ENCODE measurements at regions not wholly inside any gene's neighbourhood (a gene's known extent, or its start where the extent isn't known, plus 50 kb on each side); places are given as distances from the start of the nearest gene placed in this dataset.
A peak's percentile ranks its signal among the peaks of the same experiment; 100 is the strongest.
"Not testable (repeated sequence)": the region's sequence is repeated elsewhere in the genome, so short reads cannot be mapped to it uniquely, and the experiment has no call there.

DNA sequence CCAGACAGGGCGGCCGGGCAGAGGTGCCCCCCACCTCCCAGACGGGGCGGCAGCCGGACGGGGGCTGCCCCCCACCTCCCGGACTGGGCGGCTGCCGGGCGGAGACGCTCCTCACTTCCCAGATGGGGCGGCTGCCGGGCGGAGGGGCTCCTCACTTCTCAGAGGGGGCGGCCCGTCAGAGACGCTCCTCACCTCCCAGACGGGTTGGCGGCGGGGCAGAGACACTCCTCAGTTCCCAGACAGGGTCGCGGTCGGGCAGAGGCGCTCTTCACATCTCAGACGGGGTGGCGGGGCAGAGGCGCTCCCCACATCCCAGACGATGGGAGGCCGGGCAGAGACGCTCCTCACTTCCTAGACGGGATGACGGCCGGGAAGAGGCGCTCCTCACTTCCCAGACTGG is 68.5 kb upstream of the GPC4 start:
- in situ Hi-C loops (cut with MboI; ENCODE audit: low sequenced_read_pairs in 4 of 4); H3K27ac ChIP-seq; H3K27me3 ChIP-seq; H3K4me3 ChIP-seq; H3K4me1 ChIP-seq; H3K36me3 ChIP-seq; H3K9me3 ChIP-seq; DNase-seq; intact Hi-C loops (cut with DNase I; ENCODE audit: low total_unique reads); ATAC-seq: not testable (repeated sequence)

DNA sequence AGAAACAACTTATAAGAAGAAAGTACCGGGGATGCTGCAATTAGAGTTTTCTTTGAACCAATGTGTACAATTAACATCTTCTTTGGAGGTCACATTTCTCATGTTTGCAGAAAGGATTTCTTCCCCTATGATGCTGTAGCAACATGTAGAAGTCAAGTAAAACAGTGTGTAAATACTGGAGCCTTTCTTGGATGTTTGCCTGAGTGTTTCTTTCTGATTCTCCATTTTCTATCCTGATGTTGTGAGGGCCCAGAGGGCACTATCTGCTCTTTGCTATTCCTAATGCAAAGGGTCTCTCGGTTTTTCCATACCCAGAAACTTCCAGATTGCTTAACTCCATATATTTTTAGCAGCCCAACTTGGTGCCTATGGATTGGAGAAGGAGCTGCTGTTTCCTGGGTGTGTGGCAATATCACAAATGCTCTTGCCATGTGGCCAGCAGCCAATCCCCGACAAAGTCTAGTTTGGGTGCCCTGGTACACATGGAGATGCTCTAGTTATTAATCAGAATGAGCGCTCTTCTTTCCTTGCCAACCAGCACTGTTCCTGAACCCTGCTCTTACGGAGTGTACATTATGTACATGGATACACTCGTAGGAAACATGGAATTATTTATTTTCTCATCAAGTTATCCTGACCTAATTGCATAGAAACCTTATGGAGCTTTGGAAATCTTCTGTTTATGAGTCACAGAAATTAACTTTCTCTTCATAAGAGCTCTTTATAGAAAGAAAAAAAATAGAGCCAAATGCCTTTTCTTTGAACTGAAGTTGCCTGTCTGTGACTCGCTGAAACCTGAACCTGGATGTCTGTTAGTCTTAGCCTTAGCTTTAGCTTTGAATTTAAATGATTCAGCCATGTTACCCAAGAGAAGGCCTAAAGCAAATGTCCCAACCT is 67.0 kb upstream of the GPC4 start:
- no peak for DNase-seq
- in situ Hi-C loops (cut with MboI; ENCODE audit: low sequenced_read_pairs in 4 of 4) = no loop called here

DNA sequence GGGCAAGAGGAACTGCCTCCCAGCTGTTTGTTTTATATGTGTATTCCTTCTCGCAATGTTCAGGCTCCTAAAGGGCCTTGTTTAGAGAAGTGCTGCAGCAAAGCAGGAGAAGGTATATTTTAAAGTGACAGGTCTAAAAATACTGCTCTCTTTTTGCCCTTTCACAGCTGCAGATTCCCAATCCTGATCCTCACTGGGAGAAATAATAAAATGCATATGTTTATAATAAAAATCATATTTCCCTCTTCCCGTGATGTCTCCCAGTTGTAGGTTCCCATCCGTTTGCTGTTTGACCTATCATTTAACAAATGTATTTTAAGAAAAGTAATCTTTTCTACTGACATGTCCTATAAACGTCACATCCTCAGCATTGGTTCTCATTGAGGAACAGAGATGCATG is 62.7 kb upstream of the GPC4 start:
- no peak for TF ChIP-seq POLR2A (IDR thresholded peaks at IDR 0.05)
- TF ChIP-seq, protein P1, sequence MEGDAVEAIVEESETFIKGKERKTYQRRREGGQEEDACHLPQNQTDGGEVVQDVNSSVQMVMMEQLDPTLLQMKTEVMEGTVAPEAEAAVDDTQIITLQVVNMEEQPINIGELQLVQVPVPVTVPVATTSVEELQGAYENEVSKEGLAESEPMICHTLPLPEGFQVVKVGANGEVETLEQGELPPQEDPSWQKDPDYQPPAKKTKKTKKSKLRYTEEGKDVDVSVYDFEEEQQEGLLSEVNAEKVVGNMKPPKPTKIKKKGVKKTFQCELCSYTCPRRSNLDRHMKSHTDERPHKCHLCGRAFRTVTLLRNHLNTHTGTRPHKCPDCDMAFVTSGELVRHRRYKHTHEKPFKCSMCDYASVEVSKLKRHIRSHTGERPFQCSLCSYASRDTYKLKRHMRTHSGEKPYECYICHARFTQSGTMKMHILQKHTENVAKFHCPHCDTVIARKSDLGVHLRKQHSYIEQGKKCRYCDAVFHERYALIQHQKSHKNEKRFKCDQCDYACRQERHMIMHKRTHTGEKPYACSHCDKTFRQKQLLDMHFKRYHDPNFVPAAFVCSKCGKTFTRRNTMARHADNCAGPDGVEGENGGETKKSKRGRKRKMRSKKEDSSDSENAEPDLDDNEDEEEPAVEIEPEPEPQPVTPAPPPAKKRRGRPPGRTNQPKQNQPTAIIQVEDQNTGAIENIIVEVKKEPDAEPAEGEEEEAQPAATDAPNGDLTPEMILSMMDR (IDR thresholded peaks at IDR 0.05 in 4 of 5, conservative IDR thresholded peaks at IDR 0.05 in 1 of 5) = no peak
- H3K9me3 ChIP-seq = no peaks in the 10 kb centered on the region
- intact Hi-C loops (cut with DNase I; ENCODE audit: low total_unique reads) (no loop called here), in situ Hi-C loops (cut with MboI; ENCODE audit: low sequenced_read_pairs in 4 of 4) (no loop called here)
- no peaks in the 10 kb centered on the region for H3K36me3 ChIP-seq
- H3K4me3 ChIP-seq = no peak overlapping the region
- no peaks in the 10 kb centered on the region for H3K27me3 ChIP-seq
- H3K27ac ChIP-seq = no peak overlapping the region
- DNase-seq (no peak), ATAC-seq (no peak)
- no peaks in the 10 kb centered on the region for H3K4me1 ChIP-seq

More for the DNA sequence above, 67.0 kb upstream of the GPC4 start:
- no peak for TF ChIP-seq POLR2A (IDR thresholded peaks at IDR 0.05)
- TF ChIP-seq, protein P1 (IDR thresholded peaks at IDR 0.05 in 4 of 5, conservative IDR thresholded peaks at IDR 0.05 in 1 of 5) = no peak
- no peak overlapping the region for H3K27ac ChIP-seq
- ATAC-seq = no peak
- no peaks in the 10 kb centered on the region for H3K9me3 ChIP-seq
- H3K4me1 ChIP-seq = no peaks in the 10 kb centered on the region
- no peaks in the 10 kb centered on the region for H3K36me3 ChIP-seq
- no peak overlapping the region for H3K4me3 ChIP-seq
- H3K27me3 ChIP-seq = no peaks in the 10 kb centered on the region
- intact Hi-C loops (cut with DNase I; ENCODE audit: low total_unique reads) = no loop called here

DNA sequence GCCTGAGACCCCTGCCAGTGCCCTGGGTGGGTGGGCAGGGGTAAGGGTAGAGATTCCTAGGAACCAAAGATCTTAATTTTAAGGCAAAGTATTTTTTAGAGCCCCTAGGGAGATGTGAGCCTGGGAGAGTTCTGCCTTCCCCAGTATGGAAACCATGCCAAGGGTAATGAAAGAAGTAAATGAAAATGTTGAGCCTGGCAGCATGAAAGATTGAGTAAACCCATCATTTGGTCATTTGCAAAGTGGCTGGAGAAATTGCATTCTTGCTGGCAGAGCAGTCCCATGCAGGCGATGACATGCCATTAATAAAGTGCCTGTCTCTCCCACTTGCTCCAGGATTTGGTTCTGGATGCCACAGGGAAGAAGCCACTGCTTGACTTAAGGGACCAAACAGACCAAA is 60.7 kb upstream of the GPC4 start:
- H3K9me3 ChIP-seq = no peaks in the 10 kb centered on the region
- TF ChIP-seq POLR2A (IDR thresholded peaks at IDR 0.05) = no peak
- TF ChIP-seq, protein P1 (IDR thresholded peaks at IDR 0.05 in 4 of 5, conservative IDR thresholded peaks at IDR 0.05 in 1 of 5) = no peak
- H3K36me3 ChIP-seq = no peaks in the 10 kb centered on the region
- ATAC-seq (no peak), DNase-seq (no peak)
- H3K4me3 ChIP-seq = no peak overlapping the region
- no peaks in the 10 kb centered on the region for H3K4me1 ChIP-seq
- in situ Hi-C loops (cut with MboI; ENCODE audit: low sequenced_read_pairs in 4 of 4) (no loop called here), intact Hi-C loops (cut with DNase I; ENCODE audit: low total_unique reads) (no loop called here)
- H3K27ac ChIP-seq = no peak overlapping the region
- no peaks in the 10 kb centered on the region for H3K27me3 ChIP-seq

DNA sequence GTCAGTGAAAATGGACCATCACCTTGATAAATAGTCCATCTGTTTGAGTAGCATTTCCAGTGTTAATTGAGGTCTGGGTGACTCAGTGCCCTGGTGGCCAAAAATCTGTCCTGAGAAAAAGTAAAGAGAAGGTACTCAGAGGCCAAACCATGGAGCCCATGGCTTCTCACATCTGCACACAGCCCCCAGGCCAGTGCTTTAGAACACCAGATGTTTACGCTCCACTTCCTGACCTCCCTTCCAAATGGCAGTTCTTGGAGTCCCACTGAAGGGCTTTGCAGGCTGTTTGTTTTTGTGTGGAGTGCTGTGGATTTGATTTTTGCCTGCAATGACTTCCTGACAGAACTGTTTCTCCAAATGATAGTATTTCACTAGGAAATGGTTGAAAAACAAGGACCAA is 60.2 kb upstream of the GPC4 start:
- TF ChIP-seq POLR2A (IDR thresholded peaks at IDR 0.05) = no peak
- Histone ChIP-seq H3K27me3 (no peaks in the 10 kb centered on the region), H3K27ac (no peak overlapping the region), H3K9me3 (no peaks in the 10 kb centered on the region), H3K4me3 (no peak overlapping the region), H3K36me3 (no peaks in the 10 kb centered on the region), H3K4me1 (no peaks in the 10 kb centered on the region)
- in situ Hi-C loops (cut with MboI; ENCODE audit: low sequenced_read_pairs in 4 of 4) = no loop called here
- ATAC-seq (no peak), DNase-seq (peak in 1 of 2 donors; percentile 16)
- intact Hi-C loops (cut with DNase I; ENCODE audit: low total_unique reads) = no loop called here
